T1000 (cell line): ENCODE measurements at regions not wholly inside any gene's neighbourhood (a gene's known extent, or its start where the extent isn't known, plus 50 kb on each side); places are given as distances from the start of the nearest gene placed in this dataset.

Experiments
- DNase-seq: peaks from one replicate; lab custom pipeline; 2025; ENCODE audit warnings: mixed read lengths; lab: John Stamatoyannopoulos, UW

DNA sequence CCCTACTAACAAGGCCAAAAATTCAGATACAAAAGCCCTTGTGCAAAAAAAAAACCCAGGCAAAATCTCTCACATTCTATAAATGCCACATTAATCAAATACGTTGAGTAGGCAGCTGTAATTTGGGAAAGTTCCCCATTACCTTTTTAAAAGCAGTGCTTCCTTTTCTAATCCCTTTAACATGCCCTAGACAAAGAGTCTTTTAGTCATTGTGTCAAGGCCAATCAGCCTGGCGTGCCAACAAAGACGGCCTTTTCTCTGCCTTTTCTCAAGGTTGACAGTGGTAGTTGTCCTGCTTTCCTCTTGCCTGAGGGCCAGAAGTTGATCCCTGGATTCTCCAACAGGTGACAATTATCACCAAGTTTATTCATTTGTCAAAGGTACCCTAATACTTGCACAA lies 62.5 kb upstream of the METAP2 start:
- DNase-seq: no peak

DNA sequence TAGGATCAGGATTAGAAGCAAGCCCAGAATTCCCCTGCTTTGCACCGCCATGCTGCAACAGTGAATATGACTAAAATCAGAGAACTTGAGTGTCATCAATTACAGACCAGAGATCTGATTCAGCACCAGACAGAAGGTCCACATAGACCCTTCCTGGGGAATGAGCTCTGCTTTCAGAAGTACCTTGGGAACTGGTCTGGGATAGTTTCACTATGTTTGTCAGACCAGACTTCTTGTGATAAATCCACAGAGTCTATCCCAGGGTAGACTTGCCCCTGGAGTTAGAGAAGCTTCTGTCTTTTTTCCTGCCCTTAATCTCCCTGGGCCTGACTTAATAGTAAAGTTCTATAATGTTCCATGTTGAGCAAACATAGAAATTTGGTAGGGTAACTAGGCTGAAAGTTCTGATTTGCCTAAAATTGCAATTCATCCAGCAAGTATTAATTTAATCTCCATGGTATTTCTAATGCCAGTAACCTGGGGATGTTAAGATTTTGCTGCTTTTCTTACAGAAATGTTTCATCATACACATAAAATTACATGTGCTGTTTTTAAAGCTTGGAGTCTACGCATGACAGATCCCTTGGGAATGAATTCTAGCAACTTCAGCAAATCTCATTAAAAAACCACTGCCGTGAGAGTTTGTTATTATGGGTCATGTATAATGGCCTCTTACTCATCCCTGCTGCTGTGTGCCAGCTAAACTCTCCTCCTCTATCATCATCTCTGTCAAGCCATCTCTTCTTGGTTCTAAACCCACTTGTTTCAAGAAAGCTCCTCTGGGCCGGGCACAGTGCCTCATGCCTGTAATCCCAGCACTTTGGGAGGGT lies 61.3 kb upstream of the METAP2 start:
- peak; percentile 16 for DNase-seq

DNA sequence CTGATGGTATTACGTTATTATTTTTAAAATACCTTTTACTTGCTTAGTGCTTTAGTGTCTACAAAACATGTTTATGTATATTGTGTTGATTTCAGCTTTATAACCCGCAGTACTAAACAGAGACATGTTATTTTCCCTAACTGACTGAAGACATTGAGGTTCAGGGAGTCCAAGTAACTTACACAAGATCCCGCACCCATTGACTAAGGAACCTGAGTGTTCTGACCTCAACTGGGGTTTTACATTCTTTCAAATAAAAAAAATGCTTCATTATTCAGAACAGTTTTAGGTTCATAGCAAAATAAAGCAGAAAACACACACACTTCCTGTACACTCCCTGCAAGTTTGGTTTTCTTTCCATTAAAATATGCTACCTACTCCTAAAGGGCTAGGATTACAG lies 60.4 kb upstream of the METAP2 start:
- DNase-seq: no peak

DNA sequence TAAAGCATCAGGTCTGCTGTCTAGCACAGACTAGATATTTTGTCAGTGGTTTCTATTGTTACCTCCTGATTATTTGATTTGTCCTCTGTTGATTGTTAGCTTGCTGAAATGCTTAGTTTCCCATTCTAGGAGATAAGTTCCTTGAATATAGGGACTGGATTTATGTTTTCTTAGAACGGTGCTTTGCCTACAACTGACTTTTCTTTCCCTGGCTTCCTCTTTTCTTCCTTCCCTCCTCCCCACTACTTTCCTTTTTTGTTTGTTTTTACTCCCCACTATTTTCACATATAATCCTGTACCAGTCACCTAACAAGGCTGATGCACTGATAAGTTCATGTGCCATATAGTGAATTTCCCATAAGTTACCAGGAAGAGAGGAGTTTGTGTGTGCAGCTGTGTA lies 58.5 kb upstream of the METAP2 start:
- no peak for DNase-seq

DNA sequence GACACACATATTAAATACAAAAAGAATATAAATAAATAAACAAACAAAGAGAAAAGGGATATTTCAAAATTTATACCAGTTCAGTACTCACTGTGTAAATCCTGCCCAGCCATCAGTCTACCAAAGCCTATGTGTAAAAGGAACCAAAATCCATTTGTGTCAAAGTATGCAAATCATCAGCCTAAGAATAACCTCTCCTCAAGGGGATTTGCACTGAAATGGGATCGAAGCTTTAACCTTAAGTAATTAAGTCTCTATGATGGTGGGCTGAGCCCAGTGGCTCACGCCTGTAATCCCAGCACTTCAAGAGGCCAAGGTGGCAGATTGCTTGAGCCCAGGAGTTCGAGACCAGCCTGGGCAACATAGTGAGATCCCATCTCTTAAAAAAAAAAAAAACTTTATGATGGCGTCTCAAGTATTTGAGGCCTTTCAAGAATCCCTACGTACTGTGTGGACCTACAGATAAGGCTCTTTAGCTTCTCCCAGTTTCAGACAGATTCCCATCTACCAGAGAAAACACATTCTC lies 57.8 kb upstream of the METAP2 start:
- DNase-seq: no peak

DNA sequence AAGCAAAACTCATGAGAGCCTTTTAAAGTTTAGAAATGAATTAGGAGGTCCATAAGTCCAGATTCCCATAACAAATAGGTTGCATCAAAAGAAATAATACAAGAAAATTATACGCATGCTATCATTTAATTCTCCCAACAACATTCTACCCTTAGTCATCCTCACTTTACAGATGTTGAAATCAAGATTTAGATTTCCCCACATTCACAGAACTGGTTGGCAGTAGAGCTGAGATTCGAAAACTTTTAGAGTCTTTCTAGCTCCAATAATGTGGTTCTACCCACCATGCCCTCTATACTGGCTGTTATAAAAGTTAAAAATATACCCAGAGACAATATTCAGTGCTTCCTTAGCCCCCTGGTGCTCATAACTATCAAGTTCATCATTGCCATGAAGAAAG lies 56.6 kb upstream of the METAP2 start:
- no peak for DNase-seq

DNA sequence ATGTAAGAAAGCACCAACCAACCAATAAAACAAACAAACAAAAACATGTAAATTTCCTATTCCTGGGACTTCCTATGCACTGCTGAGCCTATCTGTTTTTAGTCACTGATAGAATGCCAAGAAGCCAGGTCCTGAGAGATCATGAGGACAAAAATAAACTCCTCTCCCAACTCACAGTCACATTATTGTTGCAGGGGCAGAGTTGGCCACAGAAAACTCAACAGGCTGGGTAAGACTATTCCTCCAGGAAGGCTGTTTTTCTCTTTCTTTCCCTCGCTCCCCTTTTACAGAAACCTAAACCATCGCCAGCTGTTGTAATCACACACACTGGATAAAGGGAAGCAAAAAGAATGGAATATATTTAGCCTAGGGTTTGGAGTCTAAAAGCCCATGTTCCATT lies 55.8 kb upstream of the METAP2 start:
- DNase-seq: no peak
